HCT116 (cell line): ENCODE measurements at regions not wholly inside any gene's neighbourhood (a gene's known extent, or its start where the extent isn't known, plus 50 kb on each side); places are given as distances from the start of the nearest gene placed in this dataset.

Experiments used
- ATAC-seq: fragments of 200-7000 bp; cut with Tn5 transposase; 2 replicates; pipeline ENCODE4 v1.9.1; 2020; ENCODE audit warnings: mild to moderate bottlenecking, moderate library complexity
- BruUV-seq: library from RNA; stranded (reverse); fragments of 400-500 nt; replicated peaks from 2 replicates; lab custom pipeline; 2021; lab: Mats Ljungman, UMichigan
- CTCF ChIA-PET: fragments of 300-600 bp; sonication (Branson Sonifier 250); formaldehyde crosslinking; loops from one replicate; lab custom pipeline; 2021; ENCODE audit warnings: antibody characterized with exemption; lab: Charles Lee
- POLR2A ChIA-PET: fragments of 300-600, 350-600 bp; sonication (Branson Sonifier 250); formaldehyde crosslinking; loops from one replicate; lab custom pipeline; 2021; ENCODE audit warnings: antibody characterized with exemption; lab: Charles Lee
- RAD21 ChIA-PET, 2 experiments: fragments of 300-600 bp; sonication (Branson Sonifier 250); formaldehyde crosslinking; loops; one replicate each; lab custom pipeline; 2023; ENCODE audit warnings: low total read pairs in 2 of 2; ENCODE audit not compliant: uncharacterized antibody in 2 of 2, unreplicated experiment in 2 of 2, low non-redundant PET in 1 of 2; lab: Charles Lee
- DNase-seq: peaks from one replicate; pipeline ENCODE4 v3.0.0-alpha.2; 2010; ENCODE audit warnings: low read depth, low spot score
- H2AFZ ChIP-seq: fragments of 200-600 bp; shearing (Covaris generic), sonication (generic); 2 replicates; pipeline ENCODE4 v1.6.1; 2017; ENCODE audit warnings: low read depth, mixed run types, mixed read lengths, antibody characterized with exemption, low read length; ENCODE audit not compliant: poor library complexity, severe bottlenecking
- H3K27ac ChIP-seq: 2 replicates; pipeline ENCODE4 v1.5.1; 2012; ENCODE audit warnings: low read depth, low read length
- H3K27me3 ChIP-seq: fragments of 200-600 bp; sonication (generic); 2 replicates; pipeline ENCODE4 v1.6.1; 2016; ENCODE audit warnings: mixed run types, low read length, mixed read lengths; ENCODE audit not compliant: insufficient read depth
- H3K36me3 ChIP-seq, 2 experiments: fragments of 200-500 bp in 1 of 2; fragments of 200-600 bp in 1 of 2; sonication (Bioruptor generic) in 1 of 2; sonication (generic) in 1 of 2; 2 replicates each; pipeline versions ENCODE4 v1.5.1 to v1.6.1; 2014 to 2016; ENCODE audit warnings: low read length in 2 of 2, inconsistent platforms in 1 of 2, mixed read lengths in 1 of 2, mixed run types in 1 of 2; ENCODE audit not compliant: insufficient read depth in 2 of 2, control insufficient read depth in 1 of 2
- H3K4me1 ChIP-seq, 2 experiments: fragments of 200-600 bp in 1 of 2; sonication (generic) in 1 of 2; 2 replicates each; pipeline versions ENCODE4 v1.5.1 to v1.6.1; 2012 to 2017; ENCODE audit warnings: low read length in 2 of 2, inconsistent platforms in 1 of 2, mild to moderate bottlenecking in 1 of 2, mixed read lengths in 1 of 2, mixed run types in 1 of 2, moderate library complexity in 1 of 2; ENCODE audit not compliant: insufficient read depth in 2 of 2, control insufficient read depth in 1 of 2
- H3K4me2 ChIP-seq: fragments of 200-600 bp; sonication (generic); 2 replicates; pipeline ENCODE4 v1.6.1; 2017; ENCODE audit warnings: mixed run types, low read length, mixed read lengths
- H3K4me3 ChIP-seq, 2 experiments: fragments of 200-600 bp in 1 of 2; sonication (generic) in 1 of 2; replicated peaks in 1 of 2; 2 replicates each; pipeline ENCODE4 v1.5.1; 2011 to 2016; ENCODE audit warnings: low read length in 2 of 2, control low read depth in 1 of 2, low read depth in 1 of 2, mild to moderate bottlenecking in 1 of 2, mixed read lengths in 1 of 2, mixed run types in 1 of 2
- H3K79me2 ChIP-seq: fragments of 200-600 bp; sonication (generic); 2 replicates; pipeline ENCODE4 v1.6.1; 2017; ENCODE audit warnings: mild to moderate bottlenecking, mixed run types, low read length, moderate library complexity, mixed read lengths; ENCODE audit not compliant: insufficient read depth
- H3K9ac ChIP-seq: fragments of 200-600 bp; sonication (generic); 2 replicates; pipeline ENCODE4 v1.6.1; 2016; ENCODE audit warnings: low read length, mixed read lengths
- H3K9me2 ChIP-seq: fragments of 200-600 bp; sonication (generic), shearing (Covaris generic); 2 replicates; pipeline ENCODE4 v1.6.1; 2017; ENCODE audit warnings: mixed run types, mild to moderate bottlenecking, moderate library complexity; ENCODE audit not compliant: insufficient read depth
- H3K9me3 ChIP-seq, 2 experiments: fragments of 200-500 bp in 1 of 2; fragments of 200-600 bp in 1 of 2; sonication (Bioruptor generic) in 1 of 2; sonication (generic) in 1 of 2; 2 replicates each; pipeline ENCODE4 v1.6.1; 2014 to 2017; ENCODE audit warnings: low read length in 2 of 2, mixed read lengths in 2 of 2, inconsistent platforms in 1 of 2, low read depth in 1 of 2, mild to moderate bottlenecking in 1 of 2, mixed run types in 1 of 2, moderate library complexity in 1 of 2; ENCODE audit not compliant: control insufficient read depth in 1 of 2, insufficient read depth in 1 of 2
- H4K20me1 ChIP-seq: fragments of 200-600 bp; sonication (generic), shearing (Covaris generic); 2 replicates; pipeline ENCODE4 v1.6.1; 2017; ENCODE audit warnings: mixed run types, mild to moderate bottlenecking, moderate library complexity; ENCODE audit not compliant: insufficient read depth
- ELF1 ChIP-seq: IDR thresholded peaks from 2 replicates; pipeline ENCODE4 v1.6.1; 2012; ENCODE audit warnings: low read depth, borderline replicate concordance
- EZH2 ChIP-seq: fragments of 200-600 bp; sonication (generic); IDR thresholded peaks from 2 replicates; pipeline ENCODE4 v1.6.1; 2017; ENCODE audit warnings: antibody characterized with exemption, mixed run types
- POLR2AphosphoS5 ChIP-seq: IDR thresholded peaks from 2 replicates; pipeline ENCODE4 v1.6.1; 2011; ENCODE audit warnings: mild to moderate bottlenecking, low read depth, low read length, moderate library complexity
- SP1 ChIP-seq: IDR thresholded peaks from 2 replicates; pipeline ENCODE4 v1.6.1; 2012; ENCODE audit warnings: low read depth
- SRF ChIP-seq: IDR thresholded peaks from 2 replicates; pipeline ENCODE4 v1.6.1; 2012; ENCODE audit warnings: low read depth
- TCF7L2 ChIP-seq: IDR thresholded peaks from 2 replicates; pipeline ENCODE4 v1.7.0; 2011; ENCODE audit warnings: borderline replicate concordance, inconsistent platforms; ENCODE audit not compliant: insufficient read depth, insufficient read length; ENCODE audit errors: extremely low read depth
- YY1 ChIP-seq: IDR thresholded peaks from 2 replicates; pipeline ENCODE4 v1.6.1; 2011; ENCODE audit warnings: low read length, low read depth, moderate library complexity, mild to moderate bottlenecking; ENCODE audit not compliant: insufficient replicate concordance; ENCODE audit errors: extremely low read depth
- ZNF274 ChIP-seq: fragments of 200-500 bp; sonication (Bioruptor generic); IDR thresholded peaks from 2 replicates; pipeline ENCODE4 v1.6.1; 2014; ENCODE audit warnings: mild to moderate bottlenecking, low read depth, low read length, inconsistent platforms
- intact Hi-C: fragments of 100-400 bp; cut with micrococcal nuclease; formaldehyde crosslinking; loops from 2 replicates; pipeline ENCODE4 v1.10.0; 2022
- TF ChIP-seq, protein P1 (sequence below): IDR thresholded peaks from 2 replicates; pipeline ENCODE4 v1.6.1; 2011; ENCODE audit warnings: mild to moderate bottlenecking, low read length, moderate library complexity; ENCODE audit not compliant: insufficient replicate concordance; ENCODE audit errors: extremely low read depth
- TF ChIP-seq, protein P2 (sequence below): IDR thresholded peaks from 2 replicates; pipeline ENCODE4 v1.6.1; 2012

DNA sequence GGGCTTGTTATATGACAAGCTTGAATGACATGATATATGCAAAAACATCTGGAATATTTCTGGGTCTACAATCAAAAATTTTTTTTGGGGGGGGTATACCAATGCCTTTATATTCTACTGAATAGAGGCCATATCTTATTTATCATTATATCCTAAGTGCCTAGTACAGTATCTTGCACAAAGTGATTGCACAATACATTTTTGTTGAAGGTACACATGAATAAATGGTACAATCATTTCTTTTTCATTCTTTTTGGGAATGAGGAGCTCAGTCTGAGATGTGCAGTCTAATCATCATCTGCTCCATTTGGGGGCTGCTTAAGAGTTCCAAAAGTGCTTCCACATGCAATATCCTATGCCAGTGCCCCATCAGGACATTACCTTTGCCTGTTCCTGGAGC, 214.6 kb downstream of the KIF20B start:
- DNase-seq = no peak
- H3K79me2 ChIP-seq = no peaks in the 10 kb centered on the region
- H2AFZ ChIP-seq = no peak overlapping the region
- ATAC-seq = no peak
- no peaks in the 10 kb centered on the region for H3K9me3 ChIP-seq
- no peak overlapping the region for H3K4me3 ChIP-seq
- ChIA-PET RAD21 (no interaction called here), CTCF (no interaction called here), POLR2A (no interaction called here)
- no peaks in the 10 kb centered on the region for H3K36me3 ChIP-seq
- H3K27me3 ChIP-seq = no peaks in the 10 kb centered on the region
- no peak overlapping the region for H3K9ac ChIP-seq
- no peak for TF ChIP-seq TCF7L2
- no peak for TF ChIP-seq SRF
- TF ChIP-seq, protein P1, sequence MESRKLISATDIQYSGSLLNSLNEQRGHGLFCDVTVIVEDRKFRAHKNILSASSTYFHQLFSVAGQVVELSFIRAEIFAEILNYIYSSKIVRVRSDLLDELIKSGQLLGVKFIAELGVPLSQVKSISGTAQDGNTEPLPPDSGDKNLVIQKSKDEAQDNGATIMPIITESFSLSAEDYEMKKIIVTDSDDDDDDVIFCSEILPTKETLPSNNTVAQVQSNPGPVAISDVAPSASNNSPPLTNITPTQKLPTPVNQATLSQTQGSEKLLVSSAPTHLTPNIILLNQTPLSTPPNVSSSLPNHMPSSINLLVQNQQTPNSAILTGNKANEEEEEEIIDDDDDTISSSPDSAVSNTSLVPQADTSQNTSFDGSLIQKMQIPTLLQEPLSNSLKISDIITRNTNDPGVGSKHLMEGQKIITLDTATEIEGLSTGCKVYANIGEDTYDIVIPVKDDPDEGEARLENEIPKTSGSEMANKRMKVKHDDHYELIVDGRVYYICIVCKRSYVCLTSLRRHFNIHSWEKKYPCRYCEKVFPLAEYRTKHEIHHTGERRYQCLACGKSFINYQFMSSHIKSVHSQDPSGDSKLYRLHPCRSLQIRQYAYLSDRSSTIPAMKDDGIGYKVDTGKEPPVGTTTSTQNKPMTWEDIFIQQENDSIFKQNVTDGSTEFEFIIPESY = no peak
- TF ChIP-seq ELF1 = no peak
- TF ChIP-seq SP1 = no peak
- TF ChIP-seq, protein P2, sequence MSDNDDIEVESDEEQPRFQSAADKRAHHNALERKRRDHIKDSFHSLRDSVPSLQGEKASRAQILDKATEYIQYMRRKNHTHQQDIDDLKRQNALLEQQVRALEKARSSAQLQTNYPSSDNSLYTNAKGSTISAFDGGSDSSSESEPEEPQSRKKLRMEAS = no peak
- TF ChIP-seq POLR2AphosphoS5 = no peak
- no peak for TF ChIP-seq ZNF274
- TF ChIP-seq YY1 = no peak
- no peak for TF ChIP-seq EZH2
- H4K20me1 ChIP-seq = no peaks in the 10 kb centered on the region
- H3K4me2 ChIP-seq = no peak overlapping the region
- intact Hi-C loops = no loop called here
- no TSS peak for BruUV-seq
- no peaks in the 10 kb centered on the region for H3K9me2 ChIP-seq
- no peak overlapping the region for H3K27ac ChIP-seq
- peaks cover 13 to 22% of the 10 kb centered on the region in 2 experiments for H3K4me1 ChIP-seq
